CD4-positive, alpha-beta T cell treated with Interferon gamma for 1 hour (primary cell): ENCODE measurements at regions not wholly inside any gene's neighbourhood (a gene's known extent, or its start where the extent isn't known, plus 50 kb on each side); places are given as distances from the start of the nearest gene placed in this dataset.

Source experiments
- DNase-seq: peaks from one replicate; pipeline ENCODE4 v3.0.0-alpha.2; 2020

DNA sequence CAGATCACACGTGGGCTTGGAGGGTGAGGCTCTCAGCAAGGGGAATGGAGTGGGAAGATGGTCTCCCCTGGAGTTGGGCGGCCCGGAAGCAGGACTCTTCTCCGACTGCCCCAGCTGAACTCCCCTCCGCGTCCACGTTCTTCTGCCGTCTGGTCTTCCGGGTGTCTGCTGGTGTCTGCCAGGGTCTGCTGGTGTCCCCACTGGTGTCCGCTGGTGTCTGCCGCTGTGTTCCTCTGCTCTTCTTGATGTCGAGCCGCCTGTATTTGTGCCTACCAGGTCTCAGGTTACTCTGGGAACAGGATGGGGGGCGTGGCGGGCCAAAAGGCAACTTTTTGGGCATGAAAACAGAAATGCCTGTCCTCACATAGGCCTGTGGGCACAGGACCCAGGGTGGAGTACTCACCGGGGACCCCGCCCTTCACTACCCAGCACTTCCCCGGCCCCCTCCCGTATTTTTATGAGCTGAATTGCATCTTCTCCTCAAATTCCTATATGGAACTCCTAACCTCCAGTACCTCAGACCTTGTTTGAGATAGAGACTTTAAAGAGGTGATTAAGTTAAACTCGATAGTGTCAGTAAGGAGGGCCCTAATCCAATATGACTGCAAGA lies 675.4 kb downstream of the SEMA5A start:
- DNase-seq, result no peak

DNA sequence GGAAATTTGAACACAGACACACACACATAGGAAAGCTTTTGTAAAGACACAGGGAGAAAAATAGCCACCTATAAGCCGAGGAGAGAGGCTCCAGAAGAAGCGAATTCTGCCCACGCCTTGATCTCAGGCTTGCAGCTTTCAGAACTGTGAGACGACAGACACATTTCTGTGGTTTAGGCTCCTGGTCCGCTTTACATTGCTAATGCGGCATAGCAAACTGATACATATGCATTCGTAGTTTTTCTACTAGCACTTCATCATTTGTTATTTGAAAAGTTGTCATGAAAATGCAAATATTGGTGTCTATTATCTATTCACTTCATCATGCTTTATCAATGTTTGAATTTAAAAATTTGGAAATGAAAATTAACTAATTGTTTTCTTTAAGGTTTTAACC lies 674.9 kb downstream of the SEMA5A start:
- no peak for DNase-seq

DNA sequence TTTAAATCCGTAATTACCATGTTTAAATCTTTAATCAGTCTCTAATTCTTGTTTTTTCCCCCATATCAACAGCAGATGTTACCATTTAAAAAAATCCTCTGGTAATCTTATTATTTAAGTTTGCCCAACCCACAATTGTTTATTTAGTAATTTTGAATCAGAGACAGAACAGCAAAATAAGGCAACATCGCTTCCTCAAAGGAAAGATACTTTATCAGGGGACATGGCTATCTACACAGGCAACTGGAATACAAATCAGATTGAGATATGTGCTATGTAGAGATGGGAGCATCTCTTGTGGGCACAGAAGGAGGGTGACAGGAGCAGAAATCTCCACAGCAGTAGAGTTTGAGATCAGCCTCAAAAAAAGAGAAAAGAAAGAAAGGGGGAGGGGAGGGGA lies 674.4 kb downstream of the SEMA5A start:
- no peak for DNase-seq

DNA sequence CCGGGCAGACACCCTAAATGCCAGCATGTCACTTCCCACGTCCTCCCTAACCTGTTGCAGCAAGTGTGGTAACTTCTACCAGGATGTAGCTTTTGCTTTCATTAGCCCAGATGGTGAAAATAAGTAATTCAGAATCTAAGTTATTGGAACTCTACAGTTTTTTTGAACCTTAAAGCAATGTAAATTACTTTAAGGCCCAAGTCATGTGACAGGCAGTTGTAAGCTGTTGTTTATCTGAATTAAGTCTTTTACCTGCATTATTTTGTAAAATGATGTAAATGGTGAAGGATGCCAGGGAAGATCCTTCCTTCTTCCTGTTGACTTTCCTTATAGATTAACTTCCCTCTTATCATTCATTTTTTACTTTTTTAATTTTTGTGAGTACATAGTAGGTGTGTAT lies 670.2 kb downstream of the SEMA5A start:
- DNase-seq, result no peak

DNA sequence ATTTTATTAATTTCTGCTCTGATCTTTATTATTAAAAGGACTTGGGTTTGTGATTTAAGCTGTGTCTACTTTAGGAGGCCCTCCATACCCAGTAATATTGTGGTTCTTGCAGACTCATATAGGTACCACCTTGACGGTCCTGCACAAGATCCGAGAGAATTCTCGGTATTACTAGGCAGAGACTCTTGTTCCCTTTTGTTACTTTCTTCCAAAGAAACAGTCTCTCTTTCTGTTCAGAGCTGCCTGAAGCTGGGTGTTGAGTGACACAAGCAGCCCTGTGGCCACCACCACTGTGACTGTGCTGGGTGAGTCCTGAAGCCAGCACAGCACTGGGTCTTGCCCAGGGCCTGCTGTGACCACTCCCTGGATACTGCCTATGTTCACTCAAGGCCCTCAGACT lies 666.6 kb downstream of the SEMA5A start:
- DNase-seq, result no peak

DNA sequence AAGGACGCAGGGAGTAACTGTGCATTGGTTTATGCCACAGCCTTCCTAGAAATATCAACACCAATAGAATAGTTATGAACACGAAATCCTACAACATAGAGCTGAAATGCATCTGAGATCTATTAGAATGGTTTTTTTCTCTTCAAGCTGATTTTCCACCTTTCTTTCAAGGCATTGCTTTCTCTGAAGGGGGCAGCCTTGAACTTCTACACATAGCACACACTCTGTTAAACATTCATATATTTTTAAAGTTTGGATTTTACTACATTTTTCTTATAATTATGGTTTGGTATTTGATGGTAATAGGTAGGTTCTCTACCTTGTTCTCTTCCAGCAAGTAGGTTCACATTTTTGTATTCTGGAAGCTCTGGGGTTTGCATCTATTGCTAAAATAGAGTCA lies 661.8 kb downstream of the SEMA5A start:
- no peak for DNase-seq

DNA sequence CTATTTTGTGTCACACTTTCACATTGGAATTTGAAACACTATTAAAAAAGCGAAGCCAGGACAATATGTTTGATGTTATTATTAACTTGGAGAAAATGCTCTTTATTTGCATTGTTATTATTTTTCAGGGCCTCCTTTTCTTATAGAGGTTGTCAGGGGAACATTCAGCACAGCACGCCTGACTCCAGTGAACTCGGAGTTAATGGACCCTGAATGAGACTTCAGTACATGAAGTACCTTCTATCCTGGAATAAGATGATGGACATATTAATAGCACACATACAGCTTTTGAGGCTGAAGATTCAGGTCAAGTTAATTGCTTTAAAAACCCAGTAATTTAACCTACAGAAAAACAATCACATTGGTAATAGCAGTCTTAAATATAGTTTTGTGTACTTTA lies 652.9 kb downstream of the SEMA5A start:
- DNase-seq, result no peak

DNA sequence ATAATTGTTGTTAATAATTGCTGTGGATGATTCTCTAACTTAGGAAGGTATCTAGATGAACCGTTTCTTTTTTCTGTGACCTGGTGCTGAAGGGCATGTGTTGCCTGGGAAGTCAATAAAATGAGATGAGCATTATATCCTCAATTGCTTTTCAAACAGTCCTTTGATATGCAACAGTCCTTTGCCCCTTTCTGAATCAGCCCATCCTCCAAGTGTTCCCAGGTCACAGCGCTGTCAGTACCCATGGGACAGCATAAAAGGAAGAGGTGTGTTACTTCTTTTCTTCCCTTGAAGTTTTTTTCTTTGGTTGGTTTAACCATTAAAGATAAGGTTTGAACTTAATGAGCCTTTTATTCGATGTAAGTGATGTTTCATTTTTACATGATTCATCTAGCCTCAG lies 651.8 kb downstream of the SEMA5A start:
- DNase-seq, result no peak

DNA sequence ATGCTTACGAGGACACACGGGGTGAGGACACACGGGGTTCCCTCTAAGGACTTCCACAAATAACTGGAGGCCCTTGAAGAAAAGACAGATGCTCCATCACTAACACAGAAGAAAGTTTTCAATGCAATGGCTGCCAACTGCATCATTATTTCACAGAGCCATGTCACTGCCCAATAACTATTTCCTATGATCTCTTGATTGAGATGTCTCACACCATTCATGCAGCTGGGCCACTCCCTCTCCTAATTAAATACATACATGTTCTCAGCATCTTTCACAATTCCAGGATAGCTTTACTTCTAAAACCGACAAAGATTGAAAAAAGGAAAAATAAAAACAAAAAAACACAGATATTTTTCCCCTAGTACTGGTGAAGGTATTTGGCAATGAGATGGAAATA lies 650.8 kb downstream of the SEMA5A start:
- no peak for DNase-seq

DNA sequence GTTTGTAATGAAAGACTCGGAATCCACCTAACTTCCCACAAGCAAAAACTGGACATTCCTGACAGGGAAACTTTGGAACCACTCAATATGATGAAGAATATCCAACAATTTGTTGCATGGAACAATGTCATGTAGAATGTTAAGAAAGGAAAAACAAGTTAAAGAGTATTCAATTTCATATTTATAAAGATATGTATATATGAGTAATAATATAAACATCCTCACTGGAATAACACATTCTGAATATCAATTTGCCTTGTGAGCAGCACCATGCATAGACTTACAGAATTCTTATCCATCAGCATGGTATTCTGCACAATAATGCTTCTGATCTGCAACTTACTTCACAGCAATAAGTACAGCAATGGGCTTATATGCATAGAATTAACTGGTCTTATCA lies 650.3 kb downstream of the SEMA5A start:
- DNase-seq, result no peak

DNA sequence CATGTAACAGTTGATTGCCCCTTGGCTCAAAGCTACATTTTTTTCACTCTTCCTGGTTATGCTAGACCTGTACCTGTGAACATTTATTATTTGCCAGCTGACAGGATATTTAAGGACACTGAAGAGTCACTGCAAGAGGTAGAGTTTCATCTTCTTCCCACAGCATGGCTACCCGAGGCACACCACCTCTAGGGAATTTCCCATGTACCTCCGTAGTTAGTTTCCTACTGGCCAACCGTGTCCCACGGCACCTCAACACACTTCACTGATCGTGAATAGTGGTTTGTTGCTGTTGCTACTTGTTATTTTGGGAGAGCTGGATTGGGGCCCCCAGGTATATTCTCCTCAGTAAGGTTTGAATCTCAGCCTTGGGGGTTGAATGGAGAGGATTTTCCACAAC lies 648.6 kb downstream of the SEMA5A start:
- no peak for DNase-seq

DNA sequence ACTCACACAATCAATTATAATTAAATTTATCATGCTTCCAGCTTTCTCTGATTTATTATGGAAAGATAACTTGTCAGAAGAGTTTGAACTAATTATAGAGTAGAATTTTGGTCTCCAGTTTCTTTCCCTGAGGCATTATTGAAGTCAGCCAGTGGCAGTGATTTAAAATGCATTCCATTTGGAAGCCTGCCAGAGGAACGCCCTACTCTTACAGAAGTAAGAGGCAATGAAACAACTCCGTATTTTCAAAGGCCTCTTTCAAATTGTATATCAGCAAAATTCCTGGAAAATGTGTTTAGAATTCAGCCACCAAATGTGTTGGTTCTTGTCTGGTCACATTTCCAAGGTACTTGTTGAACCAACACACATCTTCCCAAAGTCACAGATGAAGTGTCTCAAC lies 640.9 kb downstream of the SEMA5A start:
- no peak for DNase-seq

DNA sequence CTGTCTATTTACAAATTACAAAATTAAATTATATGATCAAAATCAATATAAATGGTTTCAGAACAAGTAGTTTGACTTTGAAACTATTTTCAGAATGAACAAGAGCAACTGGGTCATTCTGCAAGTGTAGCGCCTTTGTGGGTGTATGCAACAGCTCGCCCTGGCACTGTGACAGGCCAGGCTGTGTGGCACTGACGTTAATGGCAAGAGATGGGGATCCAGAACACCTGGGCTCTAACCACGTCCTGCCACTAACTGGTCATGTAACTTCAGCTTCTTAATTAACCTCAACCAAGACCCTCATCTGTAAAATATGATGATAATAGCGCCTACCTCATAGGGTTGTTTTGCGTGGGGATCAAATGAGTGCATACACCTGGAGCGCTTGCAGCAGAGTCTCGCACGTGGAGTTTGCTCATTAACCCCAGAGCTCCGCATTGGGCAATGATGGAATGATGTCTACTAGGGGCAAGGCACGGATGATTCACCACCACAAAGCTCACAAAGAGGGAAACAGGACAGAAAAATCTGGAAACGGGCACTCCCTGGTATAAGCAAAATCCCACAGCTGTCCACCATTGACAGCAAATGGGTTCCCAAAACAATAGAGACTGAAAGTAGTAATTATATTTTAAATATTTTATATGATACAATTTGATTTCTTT lies 639.4 kb downstream of the SEMA5A start:
- DNase-seq, result no peak

DNA sequence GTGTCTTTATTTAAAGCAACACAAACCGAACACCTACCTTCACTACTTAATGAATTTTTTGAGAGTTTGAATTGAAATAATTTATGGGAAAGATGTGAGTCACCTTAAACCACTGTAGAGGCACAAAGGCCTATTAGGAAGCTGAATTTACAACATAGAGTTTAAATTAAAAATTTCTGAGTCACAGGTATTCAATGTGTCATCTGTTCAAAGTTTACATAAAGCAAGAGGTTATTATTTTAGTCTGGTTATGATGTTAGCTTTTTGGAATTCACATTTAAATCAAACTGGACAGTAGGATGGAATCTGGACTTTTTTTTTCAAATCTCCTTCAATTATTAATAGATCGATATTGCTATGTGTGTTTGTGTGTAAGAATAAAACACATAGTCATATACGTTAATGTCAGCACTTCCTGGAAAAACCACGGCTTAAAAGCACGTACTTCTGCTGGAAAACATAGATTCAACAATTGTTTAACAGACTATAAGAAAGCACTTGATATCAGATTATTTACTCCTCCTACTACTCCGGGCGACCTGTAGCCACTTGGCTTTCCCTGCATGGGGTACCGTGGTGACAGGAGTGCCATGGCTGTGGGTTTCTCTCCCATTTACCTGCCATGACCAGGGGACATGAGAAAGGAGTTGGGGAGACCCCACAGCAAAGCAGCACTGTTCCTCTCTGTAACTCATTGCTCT lies 638.6 kb downstream of the SEMA5A start:
- no peak for DNase-seq

DNA sequence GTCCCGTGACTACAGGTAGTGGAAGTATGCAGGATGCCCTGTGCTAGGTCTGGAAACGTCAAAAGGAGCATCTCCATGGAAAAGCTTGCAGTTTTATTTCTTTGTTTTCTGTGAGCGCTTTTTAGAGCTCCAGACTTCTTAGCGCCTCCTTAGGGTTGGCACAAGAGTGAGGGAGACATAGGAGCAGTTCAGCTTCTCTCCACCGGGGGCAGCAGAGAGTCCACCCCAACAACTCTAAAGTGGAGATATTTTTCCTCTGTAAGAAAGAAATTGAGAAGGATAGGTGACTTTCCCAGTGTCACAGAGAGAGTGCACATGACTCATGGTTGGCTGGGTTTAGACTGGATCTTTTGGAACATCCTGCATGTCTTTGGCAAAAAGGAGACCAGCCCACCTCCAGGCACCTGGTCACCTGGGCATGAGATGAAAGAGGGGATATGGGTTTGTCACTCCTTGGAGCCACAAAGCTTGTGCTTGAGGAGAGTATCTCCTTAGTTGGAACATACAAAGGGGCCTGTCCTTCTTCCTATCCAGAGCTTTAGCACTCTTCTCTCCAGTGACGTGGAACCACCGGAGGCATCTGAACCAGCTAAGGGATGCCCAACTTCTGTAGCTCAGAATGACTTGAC lies 637.7 kb downstream of the SEMA5A start:
- no peak for DNase-seq

DNA sequence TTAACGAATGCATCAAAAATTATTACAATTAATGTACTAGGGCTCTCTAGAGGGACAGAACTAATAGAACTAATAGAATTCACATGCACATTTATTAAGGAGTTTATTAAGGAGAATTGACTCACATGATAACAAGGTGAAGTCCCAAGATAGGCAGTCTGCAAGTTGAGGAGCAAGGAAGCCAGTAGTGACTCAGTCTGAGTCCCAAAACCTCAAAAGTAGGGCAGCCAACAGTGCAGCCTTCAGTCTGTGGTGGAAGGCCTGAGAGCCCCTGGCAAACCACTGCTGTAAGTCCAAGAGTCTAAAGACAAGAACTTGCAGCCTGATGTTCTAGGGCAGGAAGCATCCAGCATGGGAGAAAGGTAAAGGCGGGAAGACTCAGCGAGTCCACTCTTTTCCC lies 633.8 kb downstream of the SEMA5A start:
- DNase-seq, result no peak

DNA sequence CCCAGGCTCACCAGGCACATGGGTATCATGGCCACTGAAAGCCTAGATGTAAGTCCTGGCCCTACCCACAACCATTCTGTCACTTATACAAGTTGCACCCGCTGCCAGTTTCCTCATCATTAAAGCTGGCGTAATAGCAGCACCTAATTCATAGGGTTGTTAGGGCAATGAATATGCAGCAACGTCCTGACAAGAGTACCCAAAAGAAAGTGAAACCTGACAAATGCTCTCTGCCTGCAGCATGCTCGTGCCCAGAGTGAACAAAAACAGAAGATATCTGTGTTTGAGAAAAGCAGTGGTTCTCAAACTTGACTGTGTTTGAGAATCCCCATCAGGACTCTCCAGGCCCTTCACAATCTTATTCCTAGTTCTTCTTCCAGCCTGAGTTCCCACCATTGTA lies 632.4 kb downstream of the SEMA5A start:
- DNase-seq, result no peak

DNA sequence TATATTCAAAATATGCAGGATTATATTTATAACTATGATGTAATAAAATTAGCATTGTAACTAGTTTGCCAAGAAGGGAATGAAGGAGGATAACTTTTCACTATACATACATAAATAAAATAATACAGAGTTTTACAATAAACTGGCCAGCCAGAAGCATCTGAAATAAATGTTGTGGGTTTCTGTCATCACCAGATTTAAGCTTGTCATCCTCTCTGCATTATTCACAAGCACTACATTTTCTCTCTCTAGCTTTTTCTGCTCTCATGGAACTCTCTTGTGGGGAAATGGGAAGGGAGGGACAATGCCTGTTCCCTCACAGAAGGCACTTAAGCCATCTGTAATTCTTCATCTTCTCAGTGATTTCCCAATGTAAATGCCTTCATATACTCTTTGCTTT lies 626.8 kb downstream of the SEMA5A start:
- DNase-seq, result no peak

DNA sequence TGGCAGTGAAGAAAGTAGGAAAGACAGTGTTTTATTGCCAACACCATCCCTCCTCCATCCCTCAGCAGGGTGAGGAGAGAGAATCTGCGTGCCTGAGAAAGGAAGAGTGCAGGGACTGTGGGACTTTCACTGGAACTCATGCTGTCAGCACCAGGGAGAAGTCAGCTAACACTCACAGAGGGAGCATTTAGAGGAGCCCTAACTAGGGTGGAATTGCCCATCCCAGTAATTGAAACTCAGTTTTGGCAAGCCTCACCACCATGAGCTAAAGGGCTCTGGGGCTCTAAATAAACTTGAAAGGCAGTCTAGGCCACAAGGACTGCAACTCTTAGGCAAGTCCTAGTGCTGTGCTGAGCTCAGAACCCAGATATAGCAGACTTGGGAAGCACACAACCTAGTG lies 622.3 kb downstream of the SEMA5A start:
- no peak for DNase-seq

DNA sequence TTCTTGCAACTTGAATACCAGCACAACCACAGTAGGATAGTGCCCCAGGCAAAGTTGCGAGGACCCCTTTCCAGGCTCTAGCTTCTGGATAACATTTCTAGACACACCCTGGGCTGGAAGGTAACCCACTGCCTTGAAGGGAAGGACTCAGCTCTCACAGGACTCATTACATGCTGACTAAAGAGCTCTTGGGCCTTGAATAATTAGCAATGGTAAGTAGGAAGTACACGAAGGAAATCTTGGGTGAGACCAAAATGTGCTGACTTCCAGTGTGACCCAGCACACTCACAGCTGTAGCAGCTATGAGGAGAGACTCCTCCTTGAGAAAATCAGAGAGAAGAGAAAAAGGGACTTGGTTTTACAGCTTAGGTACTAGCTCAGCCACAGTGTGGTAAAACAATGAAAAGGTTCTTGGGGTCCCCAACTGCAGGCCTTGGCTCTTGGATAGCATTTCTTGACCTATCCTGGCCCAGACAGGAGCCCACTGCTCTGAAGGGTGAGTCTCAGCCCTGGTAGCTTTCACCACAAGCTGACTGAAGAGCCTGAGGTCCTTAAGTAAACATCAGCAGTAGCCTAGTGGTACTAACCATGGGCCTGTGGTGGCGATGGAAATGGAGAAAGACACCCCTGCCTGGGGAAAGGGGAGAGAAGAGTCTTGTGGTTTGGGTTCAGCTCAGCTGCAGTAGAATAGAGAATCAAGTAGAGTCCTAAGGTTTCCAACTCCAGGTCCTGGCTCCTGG lies 621.7 kb downstream of the SEMA5A start:
- DNase-seq, result no peak

DNA sequence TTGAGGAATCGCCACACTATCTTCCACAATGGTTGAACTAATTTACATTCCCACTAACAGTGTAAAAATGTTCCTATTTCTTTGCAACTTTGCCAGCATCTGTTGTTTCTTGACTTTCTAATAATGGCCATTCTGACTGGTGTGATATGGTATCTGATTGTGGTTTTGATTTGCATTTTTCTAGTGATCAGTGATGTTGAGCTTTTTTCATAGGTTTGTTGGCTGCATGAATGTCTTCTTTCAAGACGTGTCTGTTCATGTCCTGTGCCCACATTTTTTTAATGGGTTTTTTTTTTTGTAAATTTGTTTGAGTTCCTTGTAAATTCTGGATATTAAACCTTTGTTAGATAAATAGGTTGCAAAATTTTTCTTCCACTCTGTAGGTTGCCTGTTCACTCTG lies 615.9 kb downstream of the SEMA5A start:
- DNase-seq, result no peak

DNA sequence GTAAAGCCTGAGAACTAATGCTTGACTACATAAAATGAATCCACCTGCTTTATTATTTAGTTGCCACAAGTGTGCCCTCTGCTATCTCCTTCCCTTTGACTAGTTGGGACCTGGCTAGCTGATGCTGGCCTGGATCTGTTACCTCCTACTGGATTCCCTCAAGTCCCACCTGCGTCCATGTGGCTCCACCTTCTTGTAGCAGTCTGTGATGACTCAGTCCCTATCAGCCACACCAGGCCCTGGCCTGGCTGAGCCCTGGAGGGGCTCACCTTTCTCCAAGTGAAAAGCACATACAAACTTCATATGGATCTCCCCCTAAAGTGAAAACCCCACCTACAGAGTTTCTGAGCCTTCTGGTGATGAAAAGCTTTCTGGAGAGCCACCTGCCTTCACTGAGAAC lies 611.4 kb downstream of the SEMA5A start:
- no peak for DNase-seq

DNA sequence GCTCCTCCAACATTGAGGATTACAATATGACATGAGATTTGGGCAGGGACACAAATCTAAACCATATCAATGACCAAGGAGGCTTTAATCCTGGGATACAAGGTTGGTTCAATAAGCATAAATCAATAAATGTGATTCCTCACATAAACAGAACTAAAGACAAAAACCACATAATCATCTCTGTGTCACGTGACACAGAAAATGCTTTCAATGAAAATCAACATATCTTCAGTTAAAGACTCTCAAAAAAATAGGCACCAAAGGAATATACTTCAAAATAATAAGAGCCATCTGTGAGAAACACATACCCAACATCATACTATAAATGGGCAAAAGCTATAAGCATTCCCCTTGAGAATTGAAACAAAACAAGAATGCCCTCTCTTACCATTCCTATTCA lies 604.9 kb downstream of the SEMA5A start:
- DNase-seq, result no peak

DNA sequence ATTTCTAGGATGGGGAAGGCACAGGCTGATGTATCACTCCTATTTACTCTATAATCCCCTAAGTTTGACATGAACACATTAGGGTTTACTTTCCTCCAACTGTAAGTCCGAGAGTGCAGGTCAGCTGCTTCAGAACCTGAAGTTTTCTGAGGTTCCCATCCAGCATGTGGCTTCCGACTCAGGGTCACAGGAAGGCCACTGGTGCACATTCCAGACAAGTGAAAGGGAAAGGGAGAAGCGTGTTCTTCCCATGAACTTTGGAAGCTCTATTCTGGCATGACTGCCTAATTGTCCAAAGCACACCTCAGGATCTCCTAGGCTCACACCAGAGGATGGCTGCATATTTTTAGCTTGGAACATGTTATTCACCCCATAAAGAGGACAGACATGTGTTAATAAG lies 602.6 kb downstream of the SEMA5A start:
- DNase-seq, result no peak
